ENCODE measurements at regions not wholly inside any gene's neighbourhood (a gene's known extent, or its start where the extent isn't known, plus 50 kb on each side); places are given as distances from the start of the nearest gene placed in this dataset.

- intact Hi-C loops (cut with micrococcal nuclease): no loop called here
- no peak for ATAC-seq
- POLR2A ChIA-PET: no interaction called here
- CTCF ChIA-PET: interaction anchor here (1.2 kb wide), 1 partner anchor 10 kb away, joined by 4 read pairs; no protein-coding TSS in a partner anchor
- Mint-ChIP-seq H3K36me3 (ENCODE audit: low read depth) (no peaks in the 10 kb centered on the region), H3K4me1 (ENCODE audit: low read depth) (no peaks in the 10 kb centered on the region), H3K9me3 (peaks cover 4% of the 10 kb centered on the region), H3K27ac (no peak overlapping the region), H3K27me3 (peaks cover 5% of the 10 kb centered on the region), H3K4me3 (no peak overlapping the region)
- no peak for DNase-seq
- no peak for TF ChIP-seq CTCF (IDR thresholded peaks at IDR 0.05)
Observed at GRCh38 chr20:23244156-23244915, 106.3 kb upstream of the NXT1 start.

- Mint-ChIP-seq H3K4me1 (ENCODE audit: low read depth) (no peaks in the 10 kb centered on the region), H3K9me3 (peaks cover 10% of the 10 kb centered on the region), H3K27me3 (peaks cover 5% of the 10 kb centered on the region), H3K36me3 (ENCODE audit: low read depth) (no peaks in the 10 kb centered on the region), H3K4me3 (no peak overlapping the region), H3K27ac (no peak overlapping the region)
- TF ChIP-seq CTCF (IDR thresholded peaks at IDR 0.05): no peak
- POLR2A ChIA-PET: no interaction called here
- ATAC-seq (no peak), DNase-seq (no peak)
- CTCF ChIA-PET: interaction anchor here (1.2 kb wide), 1 partner anchor 9 kb away, joined by 4 read pairs; no protein-coding TSS in a partner anchor
- intact Hi-C loops (cut with micrococcal nuclease): no loop called here
Observed at GRCh38 chr20:23243791-23244155, 106.8 kb upstream of the NXT1 start.

GRCh38 chr20:23242556-23243180, 107.9 kb upstream of the NXT1 start:
- no peak for ATAC-seq
- H3K27me3 Mint-ChIP-seq: peaks cover 5% of the 10 kb centered on the region
- no peak for TF ChIP-seq CTCF (IDR thresholded peaks at IDR 0.05)
- H3K9me3 Mint-ChIP-seq: peaks cover 11% of the 10 kb centered on the region
- no peaks in the 10 kb centered on the region for H3K36me3 Mint-ChIP-seq (ENCODE audit: low read depth)
- intact Hi-C loops (cut with micrococcal nuclease): no loop called here
- no peak for DNase-seq
- CTCF ChIA-PET: no interaction called here
- POLR2A ChIA-PET: no interaction called here
- no peaks in the 10 kb centered on the region for H3K4me1 Mint-ChIP-seq (ENCODE audit: low read depth)
- H3K27ac Mint-ChIP-seq: no peak overlapping the region
- no peak overlapping the region for H3K4me3 Mint-ChIP-seq

GRCh38 chr20:23242104-23242503, 108.5 kb upstream of the NXT1 start:
- Mint-ChIP-seq H3K9me3 (peaks cover 12% of the 10 kb centered on the region), H3K4me3 (no peak overlapping the region), H3K27me3 (peaks cover 5% of the 10 kb centered on the region), H3K27ac (no peak overlapping the region), H3K36me3 (ENCODE audit: low read depth) (no peaks in the 10 kb centered on the region), H3K4me1 (ENCODE audit: low read depth) (no peaks in the 10 kb centered on the region)
- POLR2A ChIA-PET: no interaction called here
- CTCF ChIA-PET: no interaction called here
- DNase-seq: no peak
- no peak for ATAC-seq
- no peak for TF ChIP-seq CTCF (IDR thresholded peaks at IDR 0.05)
- intact Hi-C loops (cut with micrococcal nuclease): no loop called here

GRCh38 chr20:23241416-23241815, 109.2 kb upstream of the NXT1 start:
- no peak for TF ChIP-seq CTCF (IDR thresholded peaks at IDR 0.05)
- intact Hi-C loops (cut with micrococcal nuclease): no loop called here
- H3K4me3 Mint-ChIP-seq: no peak overlapping the region
- peaks cover 15% of the 10 kb centered on the region for H3K9me3 Mint-ChIP-seq
- DNase-seq (no peak), ATAC-seq (no peak)
- no peaks in the 10 kb centered on the region for H3K36me3 Mint-ChIP-seq (ENCODE audit: low read depth)
- POLR2A ChIA-PET: no interaction called here
- no peaks in the 10 kb centered on the region for H3K4me1 Mint-ChIP-seq (ENCODE audit: low read depth)
- no peak overlapping the region for H3K27ac Mint-ChIP-seq
- peaks cover 5% of the 10 kb centered on the region for H3K27me3 Mint-ChIP-seq
- CTCF ChIA-PET: no interaction called here

Data from activated CD8-positive, alpha-beta T cell treated with anti-CD3 and anti-CD28 coated beads for 36 hours (primary cell).